ENCODE measurements at regions not wholly inside any gene's neighbourhood (a gene's known extent, or its start where the extent isn't known, plus 50 kb on each side); places are given as distances from the start of the nearest gene placed in this dataset.
A peak's percentile ranks its signal among the peaks of the same experiment; 100 is the strongest.

GRCh38 chrX:54639346-54640102 lies 109.5 kb downstream of the GNL3L start:
- Histone ChIP-seq H3K4me2 (ENCODE audit: low read length) (peak overlapping the region; percentile 90), H3K9me3 (ENCODE audit: low read length) (no peaks in the 10 kb centered on the region), H4K20me1 (ENCODE audit: insufficient read depth, low read length) (no peaks in the 10 kb centered on the region), H3K27ac (ENCODE audit: low read depth, low read length, poor library complexity, severe bottlenecking) (peak overlapping the region; percentile 82), H3K79me2 (ENCODE audit: insufficient read depth, low read depth, low read length) (no peaks in the 10 kb centered on the region), H3K4me1 (ENCODE audit: insufficient read depth, low read length, poor library complexity, severe bottlenecking) (peaks cover 28% of the 10 kb centered on the region), H3K4me3 (ENCODE audit: low read depth, low read length, poor library complexity, severe bottlenecking) (peak overlapping the region; percentile 68), H3K36me3 (ENCODE audit: insufficient read depth, low read length) (no peaks in the 10 kb centered on the region), H2AFZ (ENCODE audit: low read length) (peak overlapping the region; percentile 76), H3K9me2 (ENCODE audit: insufficient read depth, low read length) (no peaks in the 10 kb centered on the region)
- no TSS peak for BruUV-seq (replicated peaks)
- CTCF ChIA-PET (ENCODE audit: unreplicated experiment): interaction anchor here (0.6 kb wide), 1 partner anchor 522 kb away, joined by 3 read pairs; no protein-coding TSS in a partner anchor
- POLR2A ChIA-PET: interaction anchor here (0.7 to 1.5 kb wide), 4 partner anchors 168 to 595 kb away, joined by 3 to 6 read pairs (median 4); partner anchors contain the start of genes APEX2, PHF8 and TSR2
- peak; percentile 97 for DNase-seq (ENCODE audit: low spot score)
- TF ChIP-seq EZH2phosphoT487 (IDR thresholded peaks at IDR 0.05; ENCODE audit: borderline replicate concordance, low read depth, low read length) (no peak), CTCF (conservative IDR thresholded peaks at IDR 0.05; ENCODE audit: low read length) (peak; percentile 71)
- intact Hi-C loops (cut with micrococcal nuclease; ENCODE audit: unreplicated experiment): loop anchor here (1.0 to 2.0 kb wide), 4 partner anchors 110 to 521 kb away; no protein-coding TSS in a partner anchor

DNA sequence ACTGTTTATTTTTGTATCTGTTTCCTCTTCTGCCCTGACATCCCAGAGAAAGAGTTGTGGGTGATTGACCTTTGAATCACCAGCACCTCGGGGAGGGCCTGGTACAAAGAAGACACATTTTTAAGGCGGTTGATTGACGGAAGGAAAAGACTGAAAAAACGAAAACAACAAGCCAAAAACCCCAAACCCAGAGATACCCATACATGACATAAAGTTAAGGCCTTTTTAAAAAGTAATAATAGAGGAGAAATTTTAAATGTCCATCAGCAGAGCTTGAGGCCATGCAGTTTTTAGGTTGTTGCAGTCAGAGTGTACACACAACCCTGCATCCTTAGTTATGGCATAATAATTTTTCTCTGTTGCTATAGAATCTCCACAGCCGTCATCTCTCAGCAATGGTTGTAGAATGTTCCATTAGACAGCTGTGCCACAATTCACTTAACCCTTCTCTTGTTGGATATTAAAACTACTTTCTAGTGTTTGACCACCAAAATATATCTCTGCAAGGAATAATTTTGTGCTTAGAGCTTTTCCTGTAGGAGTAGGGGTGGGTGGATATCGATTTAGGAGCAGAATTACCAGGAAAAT lies 110.2 kb downstream of the GNL3L start:
- TSS peak; percentile 88 for BruUV-seq (replicated peaks)
- POLR2A ChIA-PET: interaction anchor here (0.6 to 1.5 kb wide), 6 partner anchors 167 to 594 kb away, joined by 3 to 6 read pairs (median 3); partner anchors contain the start of genes APEX2 and TSR2
- Histone ChIP-seq H3K79me2 (ENCODE audit: insufficient read depth, low read depth, low read length) (no peaks in the 10 kb centered on the region), H3K9me2 (ENCODE audit: insufficient read depth, low read length) (no peaks in the 10 kb centered on the region), H3K9me3 (ENCODE audit: low read length) (no peaks in the 10 kb centered on the region), H4K20me1 (ENCODE audit: insufficient read depth, low read length) (no peaks in the 10 kb centered on the region), H3K4me3 (ENCODE audit: low read depth, low read length, poor library complexity, severe bottlenecking) (peak overlapping the region; percentile 68), H3K27ac (ENCODE audit: low read depth, low read length, poor library complexity, severe bottlenecking) (peak overlapping the region; percentile 82), H3K4me1 (ENCODE audit: insufficient read depth, low read length, poor library complexity, severe bottlenecking) (peaks cover 28% of the 10 kb centered on the region), H3K36me3 (ENCODE audit: insufficient read depth, low read length) (no peaks in the 10 kb centered on the region), H2AFZ (ENCODE audit: low read length) (peak overlapping the region; percentile 76), H3K4me2 (ENCODE audit: low read length) (peak overlapping the region; percentile 90)
- CTCF ChIA-PET (ENCODE audit: unreplicated experiment): no interaction called here
- TF ChIP-seq EZH2phosphoT487 (IDR thresholded peaks at IDR 0.05; ENCODE audit: borderline replicate concordance, low read depth, low read length) (no peak), CTCF (conservative IDR thresholded peaks at IDR 0.05; ENCODE audit: low read length) (peak; percentile 9; the same call in 1 of the 2 replicates)
- intact Hi-C loops (cut with micrococcal nuclease; ENCODE audit: unreplicated experiment): loop anchor here (1.0 kb wide), 1 partner anchor 147 kb away; no protein-coding TSS in a partner anchor
- DNase-seq (ENCODE audit: low spot score): peak; percentile 15
